HG02840 (cell line): ENCODE measurements at regions not wholly inside any gene's neighbourhood (a gene's known extent, or its start where the extent isn't known, plus 50 kb on each side); places are given as distances from the start of the nearest gene placed in this dataset.
"Not testable (repeated sequence)": the region's sequence is repeated elsewhere in the genome, so short reads cannot be mapped to it uniquely, and the experiment has no call there.

Source experiments
- ATAC-seq: cut with Tn5 transposase; IDR thresholded peaks from one replicate; pipeline ENCODE4 v1.9.1; 2021; ENCODE audit warnings: mild to moderate bottlenecking, moderate library complexity, moderate number of reproducible peaks; ENCODE audit not compliant: unreplicated experiment, low FRiP score

- not testable (repeated sequence) for ATAC-seq
Measured at GRCh38 chr6:26951211-26951610, 291.7 kb upstream of the ZNF322 start.

- not testable (repeated sequence) for ATAC-seq
Measured at GRCh38 chr6:26956078-26956600, 291.4 kb upstream of the PRSS16 start.

GRCh38 chr6:26956601-26957184, 290.8 kb upstream of the PRSS16 start:
- not testable (repeated sequence) for ATAC-seq

GRCh38 chr6:26957399-26958127, 289.9 kb upstream of the PRSS16 start:
- not testable (repeated sequence) for ATAC-seq

- not testable (repeated sequence) for ATAC-seq
Measured at GRCh38 chr6:26961236-26961635, 286.3 kb upstream of the PRSS16 start.

GRCh38 chr6:27002447-27002846, 245.1 kb upstream of the PRSS16 start:
- ATAC-seq = no peak

GRCh38 chr6:27007020-27007419, 240.5 kb upstream of the PRSS16 start:
- no peak for ATAC-seq

GRCh38 chr6:27008613-27009012, 238.9 kb upstream of the PRSS16 start:
- ATAC-seq = not testable (repeated sequence)

GRCh38 chr6:27014053-27014452, 233.4 kb upstream of the PRSS16 start:
- not testable (repeated sequence) for ATAC-seq

GRCh38 chr6:27016689-27017088, 230.8 kb upstream of the PRSS16 start:
- ATAC-seq = no peak

- ATAC-seq = not testable (repeated sequence)
Measured at GRCh38 chr6:27018401-27018800, 229.1 kb upstream of the PRSS16 start.

- no peak for ATAC-seq
Measured at GRCh38 chr6:27019651-27020552, 227.6 kb upstream of the PRSS16 start.

- ATAC-seq = no peak
Measured at GRCh38 chr6:27020553-27020880, 227.0 kb upstream of the PRSS16 start.

- no peak for ATAC-seq
Measured at GRCh38 chr6:27023664-27024063, 223.8 kb upstream of the PRSS16 start.

GRCh38 chr6:27025351-27025750, 222.2 kb upstream of the PRSS16 start:
- no peak for ATAC-seq

- ATAC-seq = no peak
Measured at GRCh38 chr6:27026361-27026760, 221.1 kb upstream of the PRSS16 start.

GRCh38 chr6:27031302-27031701, 216.2 kb upstream of the PRSS16 start:
- ATAC-seq = no peak

- no peak for ATAC-seq
Measured at GRCh38 chr6:27038498-27038897, 209.0 kb upstream of the PRSS16 start.

- no peak for ATAC-seq
Measured at GRCh38 chr6:27040244-27041042, 207.1 kb upstream of the PRSS16 start.

- ATAC-seq = no peak
Measured at GRCh38 chr6:27043244-27043643, 204.3 kb upstream of the PRSS16 start.
